WTC11 (cell line): ENCODE measurements at regions not wholly inside any gene's neighbourhood (a gene's known extent, or its start where the extent isn't known, plus 50 kb on each side); places are given as distances from the start of the nearest gene placed in this dataset.

ENCODE experiments used
- ATAC-seq: fragments of 200-7000 bp; cut with Tn5 transposase; 2 replicates; pipeline ENCODE4 v1.10.0; 2021; ENCODE audit warnings: mild to moderate bottlenecking, moderate library complexity
- CTCF ChIA-PET: fragments of 300-600 bp; sonication (Branson Sonifier 250); formaldehyde crosslinking; loops from one replicate; lab custom pipeline; 2021; ENCODE audit warnings: antibody characterized with exemption; lab: Charles Lee
- POLR2A ChIA-PET: fragments of 350-600 bp; sonication (Branson Sonifier 250); formaldehyde crosslinking; loops from one replicate; lab custom pipeline; 2021; ENCODE audit warnings: antibody characterized with exemption; lab: Charles Lee
- DNase-seq: peaks from one replicate; pipeline ENCODE4 v3.0.0; 2021; ENCODE audit warnings: low spot score
- H3K27ac Mint-ChIP-seq: 2 replicates; pipeline ENCODE4 v1.8.0; 2021; ENCODE audit warnings: mixed read lengths
- H3K27me3 Mint-ChIP-seq: 2 replicates; pipeline ENCODE4 v1.8.0; 2021; ENCODE audit warnings: low read depth, mild to moderate bottlenecking, moderate library complexity, mixed read lengths
- H3K36me3 Mint-ChIP-seq: 2 replicates; pipeline ENCODE4 v1.8.0; 2021; ENCODE audit warnings: mixed read lengths
- H3K4me1 Mint-ChIP-seq: 2 replicates; pipeline ENCODE4 v1.8.0; 2022; ENCODE audit warnings: mixed read lengths
- H3K4me3 Mint-ChIP-seq: 2 replicates; pipeline ENCODE4 v1.8.0; 2021; ENCODE audit warnings: mild to moderate bottlenecking, moderate library complexity, mixed read lengths
- H3K9me3 Mint-ChIP-seq: 2 replicates; pipeline ENCODE4 v1.8.0; 2021; ENCODE audit warnings: mixed read lengths
- ATF6 ChIP-seq: sonication (generic); formaldehyde crosslinking; IDR thresholded peaks from 2 replicates; pipeline ENCODE4 v1.8.1; 2023; ENCODE audit warnings: mild to moderate bottlenecking, missing genetic modification reagents
- CREB1 ChIP-seq: sonication (generic); formaldehyde crosslinking; IDR thresholded peaks from 2 replicates; pipeline ENCODE4 v1.8.0; 2023; ENCODE audit warnings: mild to moderate bottlenecking, missing genetic modification reagents
- FOXP4 ChIP-seq: sonication (generic); formaldehyde crosslinking; IDR thresholded peaks from 2 replicates; pipeline ENCODE4 v1.8.0; 2022; ENCODE audit warnings: mild to moderate bottlenecking, missing genetic modification reagents
- GTF2I ChIP-seq: fragments of 250-450 bp; sonication (Bioruptor Pico); conservative IDR thresholded peaks from 2 replicates; pipeline ENCODE4 v1.4.0; 2021; ENCODE audit warnings: mild to moderate bottlenecking
- IRF1 ChIP-seq: sonication (generic); formaldehyde crosslinking; IDR thresholded peaks from 2 replicates; pipeline ENCODE4 v1.8.0; 2023; ENCODE audit warnings: missing genetic modification reagents
- NFE2L1 ChIP-seq: sonication (generic); formaldehyde crosslinking; IDR thresholded peaks from 2 replicates; pipeline ENCODE4 v1.8.1; 2023; ENCODE audit warnings: missing genetic modification reagents
- NR2C2 ChIP-seq: sonication (generic); formaldehyde crosslinking; IDR thresholded peaks from 2 replicates; pipeline ENCODE4 v1.8.0; 2022; ENCODE audit warnings: mild to moderate bottlenecking, missing genetic modification reagents
- NR3C1 ChIP-seq: sonication (generic); formaldehyde crosslinking; conservative IDR thresholded peaks from 2 replicates; pipeline ENCODE4 v1.8.1; 2023; ENCODE audit warnings: low read depth, mild to moderate bottlenecking, missing genetic modification reagents
- OVOL2 ChIP-seq: fragments of 250-450 bp; sonication (Bioruptor Pico); IDR thresholded peaks from 2 replicates; pipeline ENCODE4 v1.9.0; 2021; ENCODE audit warnings: mild to moderate bottlenecking, borderline replicate concordance
- PRDM15 ChIP-seq: sonication (generic); formaldehyde crosslinking; IDR thresholded peaks from 2 replicates; pipeline ENCODE4 v1.8.0; 2022; ENCODE audit warnings: missing genetic modification reagents
- SMAD3 ChIP-seq: sonication (generic); formaldehyde crosslinking; IDR thresholded peaks from 2 replicates; pipeline ENCODE4 v1.8.0; 2022; ENCODE audit warnings: missing genetic modification reagents, mild to moderate bottlenecking, borderline replicate concordance
- SOX15 ChIP-seq: fragments of 250-450 bp; sonication (Bioruptor Pico); IDR thresholded peaks from 2 replicates; pipeline ENCODE4 v1.9.0; 2021; ENCODE audit warnings: mild to moderate bottlenecking
- SP1 ChIP-seq: sonication (generic); formaldehyde crosslinking; conservative IDR thresholded peaks from 2 replicates; pipeline ENCODE4 v1.8.1; 2022; ENCODE audit warnings: missing genetic modification reagents
- TEAD4 ChIP-seq: sonication (generic); formaldehyde crosslinking; IDR thresholded peaks from 2 replicates; pipeline ENCODE4 v1.8.0; 2022; ENCODE audit warnings: mild to moderate bottlenecking, missing genetic modification reagents
- TP53 ChIP-seq: sonication (generic); formaldehyde crosslinking; IDR thresholded peaks from 2 replicates; pipeline ENCODE4 v1.8.1; 2023; ENCODE audit warnings: mild to moderate bottlenecking, missing genetic modification reagents
- ZNF138 ChIP-seq: sonication (generic); formaldehyde crosslinking; conservative IDR thresholded peaks from 2 replicates; pipeline ENCODE4 v1.8.1; 2022; ENCODE audit warnings: mild to moderate bottlenecking, moderate library complexity, missing genetic modification reagents
- ZNF232 ChIP-seq: sonication (generic); formaldehyde crosslinking; IDR thresholded peaks from 2 replicates; pipeline ENCODE4 v1.8.0; 2022; ENCODE audit warnings: mild to moderate bottlenecking, missing genetic modification reagents
- ZNF396 ChIP-seq: fragments of 250-450 bp; sonication (Bioruptor Pico); IDR thresholded peaks from 2 replicates; pipeline ENCODE4 v1.8.0; 2021; ENCODE audit warnings: mild to moderate bottlenecking, moderate library complexity, borderline replicate concordance
- ZNF671 ChIP-seq: fragments of 250-450 bp; sonication (Bioruptor Pico); IDR thresholded peaks from 2 replicates; pipeline ENCODE4 v1.8.0; 2021; ENCODE audit warnings: mild to moderate bottlenecking
- TF ChIP-seq, protein P1 (sequence below): fragments of 200-600 bp; IDR thresholded peaks from 2 replicates; pipeline ENCODE4 v1.8.0; 2022; ENCODE audit warnings: antibody characterized with exemption
- TF ChIP-seq, protein P2 (sequence below): sonication (generic); formaldehyde crosslinking; IDR thresholded peaks from 2 replicates; pipeline ENCODE4 v1.8.0; 2023; ENCODE audit warnings: mild to moderate bottlenecking, missing genetic modification reagents

GRCh38 chr6:141843178-141843834, 289.4 kb upstream of the GJE1 start:
- POLR2A ChIA-PET: no interaction called here
- TF ChIP-seq SOX15 (no peak), IRF1 (CRISPR knock-in tag) (no peak), SP1 (CRISPR knock-in tag) (no peak), ZNF232 (CRISPR knock-in tag) (no peak), NFE2L1 (CRISPR knock-in tag) (no peak), ZNF396 (no peak), FOXP4 (CRISPR knock-in tag) (no peak), CREB1 (no peak), ZNF138 (CRISPR knock-in tag) (no peak), ZNF671 (CRISPR knock-in tag) (no peak), NR3C1 (CRISPR knock-in tag) (no peak)
- TF ChIP-seq, protein P1, sequence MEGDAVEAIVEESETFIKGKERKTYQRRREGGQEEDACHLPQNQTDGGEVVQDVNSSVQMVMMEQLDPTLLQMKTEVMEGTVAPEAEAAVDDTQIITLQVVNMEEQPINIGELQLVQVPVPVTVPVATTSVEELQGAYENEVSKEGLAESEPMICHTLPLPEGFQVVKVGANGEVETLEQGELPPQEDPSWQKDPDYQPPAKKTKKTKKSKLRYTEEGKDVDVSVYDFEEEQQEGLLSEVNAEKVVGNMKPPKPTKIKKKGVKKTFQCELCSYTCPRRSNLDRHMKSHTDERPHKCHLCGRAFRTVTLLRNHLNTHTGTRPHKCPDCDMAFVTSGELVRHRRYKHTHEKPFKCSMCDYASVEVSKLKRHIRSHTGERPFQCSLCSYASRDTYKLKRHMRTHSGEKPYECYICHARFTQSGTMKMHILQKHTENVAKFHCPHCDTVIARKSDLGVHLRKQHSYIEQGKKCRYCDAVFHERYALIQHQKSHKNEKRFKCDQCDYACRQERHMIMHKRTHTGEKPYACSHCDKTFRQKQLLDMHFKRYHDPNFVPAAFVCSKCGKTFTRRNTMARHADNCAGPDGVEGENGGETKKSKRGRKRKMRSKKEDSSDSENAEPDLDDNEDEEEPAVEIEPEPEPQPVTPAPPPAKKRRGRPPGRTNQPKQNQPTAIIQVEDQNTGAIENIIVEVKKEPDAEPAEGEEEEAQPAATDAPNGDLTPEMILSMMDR: no peak
- TF ChIP-seq, protein P2, sequence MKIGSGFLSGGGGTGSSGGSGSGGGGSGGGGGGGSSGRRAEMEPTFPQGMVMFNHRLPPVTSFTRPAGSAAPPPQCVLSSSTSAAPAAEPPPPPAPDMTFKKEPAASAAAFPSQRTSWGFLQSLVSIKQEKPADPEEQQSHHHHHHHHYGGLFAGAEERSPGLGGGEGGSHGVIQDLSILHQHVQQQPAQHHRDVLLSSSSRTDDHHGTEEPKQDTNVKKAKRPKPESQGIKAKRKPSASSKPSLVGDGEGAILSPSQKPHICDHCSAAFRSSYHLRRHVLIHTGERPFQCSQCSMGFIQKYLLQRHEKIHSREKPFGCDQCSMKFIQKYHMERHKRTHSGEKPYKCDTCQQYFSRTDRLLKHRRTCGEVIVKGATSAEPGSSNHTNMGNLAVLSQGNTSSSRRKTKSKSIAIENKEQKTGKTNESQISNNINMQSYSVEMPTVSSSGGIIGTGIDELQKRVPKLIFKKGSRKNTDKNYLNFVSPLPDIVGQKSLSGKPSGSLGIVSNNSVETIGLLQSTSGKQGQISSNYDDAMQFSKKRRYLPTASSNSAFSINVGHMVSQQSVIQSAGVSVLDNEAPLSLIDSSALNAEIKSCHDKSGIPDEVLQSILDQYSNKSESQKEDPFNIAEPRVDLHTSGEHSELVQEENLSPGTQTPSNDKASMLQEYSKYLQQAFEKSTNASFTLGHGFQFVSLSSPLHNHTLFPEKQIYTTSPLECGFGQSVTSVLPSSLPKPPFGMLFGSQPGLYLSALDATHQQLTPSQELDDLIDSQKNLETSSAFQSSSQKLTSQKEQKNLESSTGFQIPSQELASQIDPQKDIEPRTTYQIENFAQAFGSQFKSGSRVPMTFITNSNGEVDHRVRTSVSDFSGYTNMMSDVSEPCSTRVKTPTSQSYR (CRISPR knock-in tag): no peak
- TF ChIP-seq, all 79 proteins: peak for 0
- peaks cover 17% of the 10 kb centered on the region for H3K4me1 Mint-ChIP-seq
- H3K27me3 Mint-ChIP-seq: no peaks in the 10 kb centered on the region
- no peaks in the 10 kb centered on the region for H3K9me3 Mint-ChIP-seq
- ATAC-seq: no peak
- no peaks in the 10 kb centered on the region for H3K36me3 Mint-ChIP-seq
- H3K4me3 Mint-ChIP-seq: no peak overlapping the region
- DNase-seq: no peak
- H3K27ac Mint-ChIP-seq: no peak overlapping the region
- CTCF ChIA-PET: no interaction called here

- H3K9me3 Mint-ChIP-seq: 0 out of 2 replicates have a peak, but pooled peaks cover 7% of the 10 kb centered on the region
- no peak overlapping the region; the same call in 1 of the 2 replicates for H3K27ac Mint-ChIP-seq
- no peaks in the 10 kb centered on the region for H3K27me3 Mint-ChIP-seq
- CTCF ChIA-PET: no interaction called here
- TF ChIP-seq SMAD3 (CRISPR knock-in tag) (no peak), NR2C2 (no peak), OVOL2 (CRISPR knock-in tag) (no peak), TEAD4 (CRISPR knock-in tag) (no peak), CREB1 (no peak), PRDM15 (CRISPR knock-in tag) (no peak), ATF6 (CRISPR knock-in tag) (no peak), TP53 (no peak), GTF2I (CRISPR knock-in tag) (no peak)
- TF ChIP-seq, all 79 proteins: peak for 0
- ATAC-seq (peak; percentile 46), DNase-seq (peak; percentile 15)
- no peak overlapping the region for H3K4me3 Mint-ChIP-seq
- H3K36me3 Mint-ChIP-seq: no peaks in the 10 kb centered on the region
- peaks cover 50% of the 10 kb centered on the region for H3K4me1 Mint-ChIP-seq
- POLR2A ChIA-PET: no interaction called here
Measured at GRCh38 chr6:141833001-141833655, 299.6 kb upstream of the GJE1 start.
